ENCODE measurements at regions not wholly inside any gene's neighbourhood (a gene's known extent, or its start where the extent isn't known, plus 50 kb on each side); places are given as distances from the start of the nearest gene placed in this dataset.

GRCh38 chr1:80359666-80360065 is 1353.1 kb upstream of the ADGRL4 start:
- H2BK120ac ChIP-seq (ENCODE audit: low read depth, low read length), result no peak overlapping the region
- H4K8ac ChIP-seq (ENCODE audit: low read length), result no peak overlapping the region
- H3K27ac ChIP-seq (ENCODE audit: low read length, poor library complexity, severe bottlenecking), result no peak overlapping the region
- H3K79me1 ChIP-seq (replicated peaks; ENCODE audit: low read length, poor library complexity, severe bottlenecking), result no peaks in the 10 kb centered on the region
- no peak overlapping the region for H3K4ac ChIP-seq (ENCODE audit: low read depth in 1 of 2, low read length in 2 of 2)
- H3K23ac ChIP-seq (ENCODE audit: low read length in 2 of 2), result no peak overlapping the region
- H2BK15ac ChIP-seq (ENCODE audit: low read depth, poor library complexity, severe bottlenecking), result no peak overlapping the region
- H2AK5ac ChIP-seq (ENCODE audit: low read length, severe bottlenecking), result no peak overlapping the region
- no peaks in the 10 kb centered on the region for H3K27me3 ChIP-seq (ENCODE audit: control insufficient read depth in 1 of 2, insufficient read depth in 1 of 2, low read length in 2 of 2)
- H2BK12ac ChIP-seq (ENCODE audit: low read length in 2 of 2), result no peak overlapping the region
- H3K36me3 ChIP-seq (ENCODE audit: control insufficient read depth in 1 of 2, insufficient read depth in 2 of 2, low read depth in 1 of 2, low read length in 2 of 2), result no peaks in the 10 kb centered on the region
- no peak overlapping the region for H3K4me3 ChIP-seq (ENCODE audit: insufficient read depth in 1 of 2, low read depth in 1 of 2, low read length in 2 of 2)
- no peak overlapping the region for H3K4me2 ChIP-seq (ENCODE audit: low read length, poor library complexity, severe bottlenecking)
- H2BK5ac ChIP-seq (ENCODE audit: low read depth, low read length, poor library complexity, severe bottlenecking), result no peak overlapping the region
- no peak overlapping the region for H2AFZ ChIP-seq (ENCODE audit: low read depth, low read length)
- no peak overlapping the region for H3K9ac ChIP-seq (ENCODE audit: low read length)
- no peak for DNase-seq
- no CpG with 5 or more reads among the region's 2 CpGs for WGBS
- H4K91ac ChIP-seq (ENCODE audit: low read length), result no peak overlapping the region
- H3K9me3 ChIP-seq (ENCODE audit: control insufficient read depth, low read length), result no peaks in the 10 kb centered on the region
- no peaks in the 10 kb centered on the region for H3K4me1 ChIP-seq (ENCODE audit: control insufficient read depth, insufficient read depth, low read depth, low read length)
- H3K18ac ChIP-seq (ENCODE audit: low read depth in 1 of 2, low read length in 2 of 2), result no peak overlapping the region
- H3K14ac ChIP-seq (ENCODE audit: low read length in 2 of 2), result no peak overlapping the region

- no peak overlapping the region for H2BK120ac ChIP-seq (ENCODE audit: low read depth, low read length)
- no peak overlapping the region for H3K4ac ChIP-seq (ENCODE audit: low read depth in 1 of 2, low read length in 2 of 2)
- no peak overlapping the region for H4K91ac ChIP-seq (ENCODE audit: low read length)
- WGBS, result 83% methylated on average over 7 of the region's 9 CpGs
- H3K4me2 ChIP-seq (ENCODE audit: low read length, poor library complexity, severe bottlenecking), result no peak overlapping the region
- no peak overlapping the region for H3K9ac ChIP-seq (ENCODE audit: low read length)
- no peak overlapping the region for H2BK12ac ChIP-seq (ENCODE audit: low read length in 2 of 2)
- DNase-seq, result no peak
- no peak overlapping the region for H3K18ac ChIP-seq (ENCODE audit: low read depth in 1 of 2, low read length in 2 of 2)
- H2AFZ ChIP-seq (ENCODE audit: low read depth, low read length), result no peak overlapping the region
- H3K4me1 ChIP-seq (ENCODE audit: control insufficient read depth, insufficient read depth, low read depth, low read length), result no peaks in the 10 kb centered on the region
- no peak overlapping the region for H2AK5ac ChIP-seq (ENCODE audit: low read length, severe bottlenecking)
- H3K79me1 ChIP-seq (replicated peaks; ENCODE audit: low read length, poor library complexity, severe bottlenecking), result no peaks in the 10 kb centered on the region
- H3K36me3 ChIP-seq (ENCODE audit: control insufficient read depth in 1 of 2, insufficient read depth in 2 of 2, low read depth in 1 of 2, low read length in 2 of 2), result no peaks in the 10 kb centered on the region
- H3K14ac ChIP-seq (ENCODE audit: low read length in 2 of 2), result no peak overlapping the region
- no peak overlapping the region for H4K8ac ChIP-seq (ENCODE audit: low read length)
- H3K4me3 ChIP-seq (ENCODE audit: insufficient read depth in 1 of 2, low read depth in 1 of 2, low read length in 2 of 2), result no peak overlapping the region
- H2BK15ac ChIP-seq (ENCODE audit: low read depth, poor library complexity, severe bottlenecking), result no peak overlapping the region
- H3K9me3 ChIP-seq (ENCODE audit: control insufficient read depth, low read length), result no peaks in the 10 kb centered on the region
- no peak overlapping the region for H3K23ac ChIP-seq (ENCODE audit: low read length in 2 of 2)
- no peaks in the 10 kb centered on the region for H3K27me3 ChIP-seq (ENCODE audit: control insufficient read depth in 1 of 2, insufficient read depth in 1 of 2, low read length in 2 of 2)
- H2BK5ac ChIP-seq (ENCODE audit: low read depth, low read length, poor library complexity, severe bottlenecking), result no peak overlapping the region
- H3K27ac ChIP-seq (ENCODE audit: low read length, poor library complexity, severe bottlenecking), result no peak overlapping the region
Observed at GRCh38 chr1:80349218-80349617, 1342.7 kb upstream of the ADGRL4 start.

GRCh38 chr1:80341021-80341420 is 1334.5 kb upstream of the ADGRL4 start:
- no peak overlapping the region for H3K4ac ChIP-seq (ENCODE audit: low read depth in 1 of 2, low read length in 2 of 2)
- no peaks in the 10 kb centered on the region for H3K27me3 ChIP-seq (ENCODE audit: control insufficient read depth in 1 of 2, insufficient read depth in 1 of 2, low read length in 2 of 2)
- no peak overlapping the region for H2BK120ac ChIP-seq (ENCODE audit: low read depth, low read length)
- H3K79me1 ChIP-seq (replicated peaks; ENCODE audit: low read length, poor library complexity, severe bottlenecking), result no peaks in the 10 kb centered on the region
- no peak overlapping the region for H4K8ac ChIP-seq (ENCODE audit: low read length)
- no peak overlapping the region for H3K23ac ChIP-seq (ENCODE audit: low read length in 2 of 2)
- 89% methylated on average over 1 of the region's 3 CpGs for WGBS
- H3K4me2 ChIP-seq (ENCODE audit: low read length, poor library complexity, severe bottlenecking), result no peak overlapping the region
- no peaks in the 10 kb centered on the region for H3K9me3 ChIP-seq (ENCODE audit: control insufficient read depth, low read length)
- no peak overlapping the region for H3K18ac ChIP-seq (ENCODE audit: low read depth in 1 of 2, low read length in 2 of 2)
- H2AFZ ChIP-seq (ENCODE audit: low read depth, low read length), result no peak overlapping the region
- H2BK12ac ChIP-seq (ENCODE audit: low read length in 2 of 2), result no peak overlapping the region
- no peak overlapping the region for H3K27ac ChIP-seq (ENCODE audit: low read length, poor library complexity, severe bottlenecking)
- H3K36me3 ChIP-seq (ENCODE audit: control insufficient read depth in 1 of 2, insufficient read depth in 2 of 2, low read depth in 1 of 2, low read length in 2 of 2), result no peaks in the 10 kb centered on the region
- H2BK5ac ChIP-seq (ENCODE audit: low read depth, low read length, poor library complexity, severe bottlenecking), result no peak overlapping the region
- H3K4me3 ChIP-seq (ENCODE audit: insufficient read depth in 1 of 2, low read depth in 1 of 2, low read length in 2 of 2), result no peak overlapping the region
- no peak overlapping the region for H3K9ac ChIP-seq (ENCODE audit: low read length)
- no peak overlapping the region for H3K14ac ChIP-seq (ENCODE audit: low read length in 2 of 2)
- no peak overlapping the region for H2BK15ac ChIP-seq (ENCODE audit: low read depth, poor library complexity, severe bottlenecking)
- no peak overlapping the region for H4K91ac ChIP-seq (ENCODE audit: low read length)
- no peaks in the 10 kb centered on the region for H3K4me1 ChIP-seq (ENCODE audit: control insufficient read depth, insufficient read depth, low read depth, low read length)
- DNase-seq, result no peak
- H2AK5ac ChIP-seq (ENCODE audit: low read length, severe bottlenecking), result no peak overlapping the region

GRCh38 chr1:80318108-80318507 is 1311.6 kb upstream of the ADGRL4 start:
- Histone ChIP-seq H3K36me3 (ENCODE audit: control insufficient read depth in 1 of 2, insufficient read depth in 2 of 2, low read depth in 1 of 2, low read length in 2 of 2) (no peaks in the 10 kb centered on the region), H4K8ac (ENCODE audit: low read length) (no peak overlapping the region), H3K4me1 (ENCODE audit: control insufficient read depth, insufficient read depth, low read depth, low read length) (no peaks in the 10 kb centered on the region), H2BK15ac (ENCODE audit: low read depth, poor library complexity, severe bottlenecking) (no peak overlapping the region), H3K79me1 (replicated peaks; ENCODE audit: low read length, poor library complexity, severe bottlenecking) (no peaks in the 10 kb centered on the region), H3K23ac (ENCODE audit: low read length in 2 of 2) (no peak overlapping the region), H2BK12ac (ENCODE audit: low read length in 2 of 2) (no peak overlapping the region), H2AK5ac (ENCODE audit: low read length, severe bottlenecking) (no peak overlapping the region), H2BK5ac (ENCODE audit: low read depth, low read length, poor library complexity, severe bottlenecking) (no peak overlapping the region), H3K4me3 (ENCODE audit: insufficient read depth in 1 of 2, low read depth in 1 of 2, low read length in 2 of 2) (no peak overlapping the region), H4K91ac (ENCODE audit: low read length) (no peak overlapping the region), H3K9me3 (ENCODE audit: control insufficient read depth, low read length) (no peaks in the 10 kb centered on the region), H3K27ac (ENCODE audit: low read length, poor library complexity, severe bottlenecking) (no peak overlapping the region), H2AFZ (ENCODE audit: low read depth, low read length) (no peak overlapping the region), H2BK120ac (ENCODE audit: low read depth, low read length) (no peak overlapping the region), H3K9ac (ENCODE audit: low read length) (no peak overlapping the region), H3K18ac (ENCODE audit: low read depth in 1 of 2, low read length in 2 of 2) (no peak overlapping the region), H3K14ac (ENCODE audit: low read length in 2 of 2) (no peak overlapping the region), H3K4ac (ENCODE audit: low read depth in 1 of 2, low read length in 2 of 2) (no peak overlapping the region), H3K4me2 (ENCODE audit: low read length, poor library complexity, severe bottlenecking) (no peak overlapping the region), H3K27me3 (ENCODE audit: control insufficient read depth in 1 of 2, insufficient read depth in 1 of 2, low read length in 2 of 2) (no peaks in the 10 kb centered on the region)
- DNase-seq, result no peak
- WGBS, result no CpG with 5 or more reads among the region's 5 CpGs

All from mesenchymal stem cell (in vitro differentiated cells and primary cell).